ENCODE measurements at regions not wholly inside any gene's neighbourhood (a gene's known extent, or its start where the extent isn't known, plus 50 kb on each side); places are given as distances from the start of the nearest gene placed in this dataset.

- DNase-seq (ENCODE audit: low read depth): no peak
These were observed 197.1 kb downstream of the SPP2 start for GRCh38 chr2:234247453-234248180.

GRCh38 chr2:234245945-234246344 lies 195.4 kb downstream of the SPP2 start:
- DNase-seq (ENCODE audit: low read depth): peak; percentile 59

GRCh38 chr2:234243871-234244565 lies 193.5 kb downstream of the SPP2 start:
- peak; percentile 21 for DNase-seq (ENCODE audit: low read depth)

- no peak for DNase-seq (ENCODE audit: low read depth)
These were observed 191.9 kb downstream of the SPP2 start for GRCh38 chr2:234242459-234242836.

GRCh38 chr2:234241656-234242458 lies 191.4 kb downstream of the SPP2 start:
- DNase-seq (ENCODE audit: low read depth): peak; percentile 42

GRCh38 chr2:234240917-234241316 lies 190.4 kb downstream of the SPP2 start:
- no peak for DNase-seq (ENCODE audit: low read depth)

- DNase-seq (ENCODE audit: low read depth): no peak
These were observed 184.7 kb downstream of the SPP2 start for GRCh38 chr2:234235191-234235590.

- DNase-seq (ENCODE audit: low read depth): no peak
These were observed 181.0 kb downstream of the SPP2 start for GRCh38 chr2:234231460-234231859.

- no peak for DNase-seq (ENCODE audit: low read depth)
These were observed 168.5 kb downstream of the SPP2 start for GRCh38 chr2:234219046-234219310.

GRCh38 chr2:234218266-234219045 lies 168.0 kb downstream of the SPP2 start:
- peak; percentile 5 for DNase-seq (ENCODE audit: low read depth)

- DNase-seq (ENCODE audit: low read depth): no peak
These were observed 162.0 kb downstream of the SPP2 start for GRCh38 chr2:234212534-234212933.

- no peak for DNase-seq (ENCODE audit: low read depth)
These were observed 161.3 kb downstream of the SPP2 start for GRCh38 chr2:234211797-234212196.

GRCh38 chr2:234206738-234207137 lies 156.2 kb downstream of the SPP2 start:
- no peak for DNase-seq (ENCODE audit: low read depth)

- DNase-seq (ENCODE audit: low read depth): no peak
These were observed 154.0 kb downstream of the SPP2 start for GRCh38 chr2:234204480-234204879.

- DNase-seq (ENCODE audit: low read depth): peak; percentile 85
These were observed 152.9 kb downstream of the SPP2 start for GRCh38 chr2:234203135-234203984.

GRCh38 chr2:234202601-234203000 lies 152.1 kb downstream of the SPP2 start:
- no peak for DNase-seq (ENCODE audit: low read depth)

- no peak for DNase-seq (ENCODE audit: low read depth)
These were observed 149.5 kb downstream of the SPP2 start for GRCh38 chr2:234199996-234200395.

- DNase-seq (ENCODE audit: low read depth): no peak
These were observed 148.5 kb downstream of the SPP2 start for GRCh38 chr2:234198976-234199375.

- DNase-seq (ENCODE audit: low read depth): no peak
These were observed 145.0 kb downstream of the SPP2 start for GRCh38 chr2:234195516-234195915.

- no peak for DNase-seq (ENCODE audit: low read depth)
These were observed 143.6 kb downstream of the SPP2 start for GRCh38 chr2:234193977-234194563.

GRCh38 chr2:234191819-234192407 lies 141.4 kb downstream of the SPP2 start:
- DNase-seq (ENCODE audit: low read depth): no peak
